Endothelial cell of umbilical vein (primary cell): ENCODE measurements at regions not wholly inside any gene's neighbourhood (a gene's known extent, or its start where the extent isn't known, plus 50 kb on each side); places are given as distances from the start of the nearest gene placed in this dataset.

ENCODE experiments used
- BruUV-seq: library from RNA; stranded (reverse); fragments of 400-500 nt; replicated peaks from 2 replicates; lab custom pipeline; 2021; lab: Mats Ljungman, UMichigan
- CTCF ChIA-PET: fragments of 300-600, 350-600 bp; sonication (Branson Sonifier 250); formaldehyde crosslinking; loops from one replicate; lab custom pipeline; 2021; ENCODE audit warnings: antibody characterized with exemption, inconsistent platforms; lab: Charles Lee
- POLR2A ChIA-PET: fragments of 300-600, 350-600 bp; sonication (Branson Sonifier 250); formaldehyde crosslinking; loops from one replicate; lab custom pipeline; 2021; ENCODE audit warnings: antibody characterized with exemption, inconsistent platforms; lab: Charles Lee
- DNase-seq: peaks from one replicate; pipeline ENCODE4 v3.0.0-alpha.2; 2011; ENCODE audit warnings: low read depth, low spot score
- FAIRE-seq: peaks from 2 replicates; lab custom pipeline; 2011; peaks lifted over from hg19 to GRCh38; lab: Jason Lieb, UNC
- H2AFZ ChIP-seq: 2 replicates; pipeline ENCODE4 v1.6.0; 2012; ENCODE audit warnings: low read depth, low read length, control low read depth, inconsistent platforms
- H3K27ac ChIP-seq: 2 replicates; pipeline ENCODE4 v1.5.1; 2011; ENCODE audit warnings: low read depth, mild to moderate bottlenecking, control low read depth, low read length, moderate library complexity; ENCODE audit not compliant: insufficient read depth
- H3K27me3 ChIP-seq, 2 experiments: 2 replicates each; pipeline versions ENCODE4 v1.6.0 to v1.6.1; 2011; ENCODE audit warnings: low read length in 2 of 2, mixed read lengths in 1 of 2; ENCODE audit not compliant: control insufficient read depth in 2 of 2, insufficient read depth in 2 of 2
- H3K36me3 ChIP-seq, 2 experiments: 2 replicates in 1 of 2; 3 replicates in 1 of 2; pipeline ENCODE4 v1.5.1; 2011; ENCODE audit warnings: low read length in 2 of 2, mild to moderate bottlenecking in 1 of 2, moderate library complexity in 1 of 2; ENCODE audit not compliant: control insufficient read depth in 2 of 2, insufficient read depth in 2 of 2; ENCODE audit errors: extremely low read depth in 1 of 2
- H3K4me1 ChIP-seq: 3 replicates; pipeline ENCODE4 v1.5.1; 2011; ENCODE audit warnings: mild to moderate bottlenecking, low read length; ENCODE audit not compliant: control insufficient read depth, insufficient read depth; ENCODE audit errors: extremely low read depth
- H3K4me2 ChIP-seq: 2 replicates; pipeline ENCODE4 v1.6.1; 2011; ENCODE audit warnings: low read length, control low read depth, mixed read lengths; ENCODE audit not compliant: insufficient read depth
- H3K4me3 ChIP-seq, 3 experiments: fragments of 200-600 bp in 1 of 3; sonication (generic), shearing (Covaris generic) in 1 of 3; replicated peaks in 1 of 3; 2 replicates each; pipeline ENCODE4 v1.5.1; 2011 to 2016; ENCODE audit warnings: control low read depth in 3 of 3, low read length in 3 of 3, mild to moderate bottlenecking in 2 of 3, inconsistent platforms in 1 of 3, low read depth in 1 of 3, moderate library complexity in 1 of 3; ENCODE audit not compliant: insufficient read depth in 1 of 3
- H3K79me2 ChIP-seq: 2 replicates; pipeline ENCODE4 v1.6.0; 2012; ENCODE audit warnings: low read length, inconsistent platforms; ENCODE audit not compliant: control insufficient read depth, insufficient read depth
- H3K9ac ChIP-seq: replicated peaks from 2 replicates; pipeline ENCODE3; 2011; ENCODE audit warnings: low read length, control low read depth; ENCODE audit not compliant: insufficient read depth; ENCODE audit errors: extremely low read depth
- H3K9me1 ChIP-seq: replicated peaks from 3 replicates; pipeline ENCODE4 v1.6.0; 2011; ENCODE audit warnings: mild to moderate bottlenecking, low read length; ENCODE audit not compliant: control insufficient read depth, insufficient read depth; ENCODE audit errors: extremely low read depth
- H3K9me3 ChIP-seq: replicated peaks from 2 replicates; pipeline ENCODE4 v1.5.1; 2012; ENCODE audit warnings: low read length, inconsistent platforms; ENCODE audit not compliant: control insufficient read depth, insufficient read depth
- H4K20me1 ChIP-seq: replicated peaks from 2 replicates; pipeline ENCODE3; 2011; ENCODE audit warnings: mild to moderate bottlenecking, low read length; ENCODE audit not compliant: control insufficient read depth, insufficient read depth; ENCODE audit errors: extremely low read depth
- CTCF ChIP-seq, 2 donors: IDR thresholded peaks; 1 replicate in 1 of 2; 2 replicates in 1 of 2; pipeline ENCODE4 v1.5.1; 2011; ENCODE audit warnings: low read length in 2 of 2, mild to moderate bottlenecking in 2 of 2, moderate library complexity in 2 of 2, control low read depth in 1 of 2, inconsistent platforms in 1 of 2, low read depth in 1 of 2; ENCODE audit not compliant: insufficient read depth in 1 of 2; ENCODE audit errors: extremely low read depth in 1 of 2
- EZH2 ChIP-seq: IDR thresholded peaks from 2 replicates; pipeline ENCODE4 v1.6.1; 2012; ENCODE audit warnings: borderline replicate concordance, low read depth, mild to moderate bottlenecking, moderate library complexity, low read length, inconsistent platforms; ENCODE audit not compliant: severe bottlenecking
- FOS ChIP-seq: IDR thresholded peaks from 2 replicates; pipeline ENCODE4 v1.6.1; 2011; ENCODE audit warnings: mild to moderate bottlenecking, low read length, moderate library complexity, borderline replicate concordance; ENCODE audit not compliant: insufficient read depth
- GATA2 ChIP-seq: IDR thresholded peaks from 2 replicates; pipeline ENCODE4 v1.7.0; 2011; ENCODE audit warnings: low read depth, mild to moderate bottlenecking, moderate library complexity, mixed read lengths, low read length; ENCODE audit not compliant: insufficient read length, insufficient read depth
- JUN ChIP-seq: IDR thresholded peaks from 2 replicates; pipeline ENCODE4 v1.6.1; 2011; ENCODE audit warnings: borderline replicate concordance, low read depth; ENCODE audit not compliant: insufficient read length, insufficient read depth
- MYC ChIP-seq: IDR thresholded peaks from one replicate; pipeline ENCODE4 v1.6.1; 2011; ENCODE audit warnings: mild to moderate bottlenecking, low read depth, low read length
- POLR2A ChIP-seq: IDR thresholded peaks from 2 replicates; pipeline ENCODE4 v1.6.1; 2012; ENCODE audit warnings: low read depth, mild to moderate bottlenecking, control low read depth, low read length
- POLR2AphosphoS5 ChIP-seq: IDR thresholded peaks from 2 replicates; pipeline ENCODE4 v1.6.1; 2012; ENCODE audit warnings: low read depth, mild to moderate bottlenecking, control low read depth, low read length, moderate library complexity; ENCODE audit not compliant: insufficient read depth
- dilution Hi-C: fragments of 300-500 bp; cut with MboI; formaldehyde crosslinking; loops from one replicate; pipeline ENCODE4 v1.15.0; 2019; ENCODE audit warnings: low sequenced_read_pairs; ENCODE audit not compliant: extremely low pct_ligation_motif_present
- intact Hi-C: fragments of 100-400 bp; cut with micrococcal nuclease; formaldehyde crosslinking; loops from one replicate; pipeline ENCODE4 v1.10.0; 2022
- TF ChIP-seq, protein P1 (sequence below): IDR thresholded peaks from 2 replicates; pipeline ENCODE4 v1.6.1; 2011; ENCODE audit not compliant: insufficient read depth, insufficient read length

DNA sequence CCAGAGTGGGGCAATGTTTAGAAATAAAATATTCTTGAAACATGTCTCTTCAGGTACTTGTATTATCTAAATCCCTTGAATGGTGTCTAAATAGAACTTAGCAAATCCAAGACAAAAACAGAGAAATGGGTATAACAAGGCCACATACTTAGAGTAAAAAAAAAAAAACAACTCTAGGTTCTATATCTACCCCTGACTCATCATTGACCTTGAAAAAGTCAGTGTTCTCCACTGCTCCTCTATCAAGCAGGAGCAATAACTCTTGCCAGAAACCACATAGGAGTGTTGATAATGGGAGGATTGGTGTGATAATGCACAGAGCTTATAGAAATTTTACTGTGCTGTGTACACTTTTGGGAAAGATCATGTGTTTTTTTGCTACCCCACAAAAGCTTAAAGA is 296.6 kb upstream of the PMFBP1 start:
- Histone ChIP-seq H3K9me1 (no peaks in the 10 kb centered on the region), H4K20me1 (no peaks in the 10 kb centered on the region), H3K79me2 (no peaks in the 10 kb centered on the region), H2AFZ (no peak overlapping the region), H3K36me3 (no peaks in the 10 kb centered on the region), H3K9me3 (no peaks in the 10 kb centered on the region), H3K4me2 (no peak overlapping the region), H3K27ac (no peak overlapping the region), H3K9ac (no peak overlapping the region), H3K27me3 (no peaks in the 10 kb centered on the region), H3K4me1 (peaks cover 7% of the 10 kb centered on the region), H3K4me3 (no peak overlapping the region)
- POLR2A ChIA-PET: no interaction called here
- no TSS peak for BruUV-seq
- dilution Hi-C loops (loop anchor here (25.0 kb wide), 1 partner anchor 331 kb away; no protein-coding TSS in a partner anchor), intact Hi-C loops (no loop called here)
- FAIRE-seq (no peak), DNase-seq (peak; percentile 26)
- TF ChIP-seq EZH2 (no peak), MYC (no peak), POLR2AphosphoS5 (no peak), CTCF (IDR thresholded peaks at IDR 0.05; ENCODE audit: extremely low read depth in 1 of 2, insufficient read depth in 1 of 2, low read depth in 1 of 2, low read length in 2 of 2) (no peak), POLR2A (no peak), JUN (no peak), GATA2 (peak; percentile 14), FOS (peak; percentile 63)
- TF ChIP-seq, protein P1, sequence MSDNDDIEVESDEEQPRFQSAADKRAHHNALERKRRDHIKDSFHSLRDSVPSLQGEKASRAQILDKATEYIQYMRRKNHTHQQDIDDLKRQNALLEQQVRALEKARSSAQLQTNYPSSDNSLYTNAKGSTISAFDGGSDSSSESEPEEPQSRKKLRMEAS: no peak
- CTCF ChIA-PET: interaction anchor here (0.6 to 7.1 kb wide), 6 partner anchors 24 to 351 kb away, joined by 3 to 183 read pairs (median 3); no protein-coding TSS in a partner anchor
